Right atrium auricular region (tissue), 2 donors: ENCODE measurements at regions not wholly inside any gene's neighbourhood (a gene's known extent, or its start where the extent isn't known, plus 50 kb on each side); places are given as distances from the start of the nearest gene placed in this dataset.
A peak's percentile ranks its signal among the peaks of the same experiment; 100 is the strongest.
"Not testable (repeated sequence)": the region's sequence is repeated elsewhere in the genome, so short reads cannot be mapped to it uniquely, and the experiment has no call there.

Source experiments
- DNase-seq: peaks from one replicate; pipeline ENCODE4 v3.0.0-alpha.2; 2019; ENCODE audit warnings: low spot score
- H3K27ac ChIP-seq, 2 donors: fragments of 200-600 bp; sonication (generic); 1 replicate in 1 of 2; 2 replicates in 1 of 2; pipeline ENCODE4 v1.5.1; 2016 to 2019
- H3K27me3 ChIP-seq, 2 donors: fragments of 200-600 bp; sonication (generic); one replicate each; pipeline versions ENCODE4 v1.5.1 to v1.6.0; 2017 to 2019
- H3K36me3 ChIP-seq: fragments of 200-600 bp; sonication (generic); one replicate; pipeline ENCODE4 v1.5.1; 2016
- H3K4me1 ChIP-seq, 2 donors: fragments of 200-600 bp; sonication (generic); one replicate each; pipeline versions ENCODE4 v1.5.1 to v1.6.0; 2017 to 2019
- H3K4me3 ChIP-seq, 2 donors: fragments of 200-600 bp; sonication (generic); 1 replicate in 1 of 2; 2 replicates in 1 of 2; pipeline ENCODE4 v1.5.1; 2017 to 2019; ENCODE audit warnings: mild to moderate bottlenecking in 1 of 2, moderate library complexity in 1 of 2
- H3K9me3 ChIP-seq, 2 donors: fragments of 200-600 bp; sonication (generic); one replicate each; pipeline ENCODE4 v1.5.1; 2019
- TF ChIP-seq, protein P1 (sequence below), 2 donors: fragments of 200-600 bp; sonication (generic); IDR thresholded peaks; one replicate each; pipeline ENCODE4 v1.5.1; 2019; ENCODE audit warnings: antibody characterized with exemption in 2 of 2

DNA sequence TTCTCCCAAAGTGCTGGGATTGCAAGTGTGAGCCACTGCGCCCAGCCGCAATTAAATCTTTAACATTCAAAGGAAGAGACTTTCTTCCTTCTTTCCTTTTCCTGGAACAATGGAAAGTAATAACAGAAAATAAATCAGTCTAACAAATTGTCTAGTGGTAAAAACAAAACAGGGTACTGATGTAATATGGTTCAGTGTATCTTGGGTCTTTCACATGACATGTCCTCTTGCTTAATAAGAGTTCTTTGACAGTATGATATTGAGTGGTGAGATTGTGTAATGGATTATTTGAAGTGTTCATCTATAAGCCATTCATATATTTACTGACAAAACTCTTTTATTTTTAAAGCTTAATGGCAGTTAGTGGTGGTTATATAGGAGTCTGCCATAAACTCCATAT is 256.6 kb downstream of the SPRY1 start:
- H3K27ac ChIP-seq: peak overlapping the region in 1 of 2 donors; percentile 63
- peaks cover 0 to 17% of the 10 kb centered on the region in 2 donors for H3K4me1 ChIP-seq
- TF ChIP-seq, protein P1, sequence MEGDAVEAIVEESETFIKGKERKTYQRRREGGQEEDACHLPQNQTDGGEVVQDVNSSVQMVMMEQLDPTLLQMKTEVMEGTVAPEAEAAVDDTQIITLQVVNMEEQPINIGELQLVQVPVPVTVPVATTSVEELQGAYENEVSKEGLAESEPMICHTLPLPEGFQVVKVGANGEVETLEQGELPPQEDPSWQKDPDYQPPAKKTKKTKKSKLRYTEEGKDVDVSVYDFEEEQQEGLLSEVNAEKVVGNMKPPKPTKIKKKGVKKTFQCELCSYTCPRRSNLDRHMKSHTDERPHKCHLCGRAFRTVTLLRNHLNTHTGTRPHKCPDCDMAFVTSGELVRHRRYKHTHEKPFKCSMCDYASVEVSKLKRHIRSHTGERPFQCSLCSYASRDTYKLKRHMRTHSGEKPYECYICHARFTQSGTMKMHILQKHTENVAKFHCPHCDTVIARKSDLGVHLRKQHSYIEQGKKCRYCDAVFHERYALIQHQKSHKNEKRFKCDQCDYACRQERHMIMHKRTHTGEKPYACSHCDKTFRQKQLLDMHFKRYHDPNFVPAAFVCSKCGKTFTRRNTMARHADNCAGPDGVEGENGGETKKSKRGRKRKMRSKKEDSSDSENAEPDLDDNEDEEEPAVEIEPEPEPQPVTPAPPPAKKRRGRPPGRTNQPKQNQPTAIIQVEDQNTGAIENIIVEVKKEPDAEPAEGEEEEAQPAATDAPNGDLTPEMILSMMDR (IDR thresholded peaks at IDR 0.05): no peak
- no peaks in the 10 kb centered on the region for H3K36me3 ChIP-seq
- H3K9me3 ChIP-seq: no peaks in the 10 kb centered on the region
- no peak for DNase-seq
- no peak overlapping the region for H3K4me3 ChIP-seq
- no peaks in the 10 kb centered on the region for H3K27me3 ChIP-seq

DNA sequence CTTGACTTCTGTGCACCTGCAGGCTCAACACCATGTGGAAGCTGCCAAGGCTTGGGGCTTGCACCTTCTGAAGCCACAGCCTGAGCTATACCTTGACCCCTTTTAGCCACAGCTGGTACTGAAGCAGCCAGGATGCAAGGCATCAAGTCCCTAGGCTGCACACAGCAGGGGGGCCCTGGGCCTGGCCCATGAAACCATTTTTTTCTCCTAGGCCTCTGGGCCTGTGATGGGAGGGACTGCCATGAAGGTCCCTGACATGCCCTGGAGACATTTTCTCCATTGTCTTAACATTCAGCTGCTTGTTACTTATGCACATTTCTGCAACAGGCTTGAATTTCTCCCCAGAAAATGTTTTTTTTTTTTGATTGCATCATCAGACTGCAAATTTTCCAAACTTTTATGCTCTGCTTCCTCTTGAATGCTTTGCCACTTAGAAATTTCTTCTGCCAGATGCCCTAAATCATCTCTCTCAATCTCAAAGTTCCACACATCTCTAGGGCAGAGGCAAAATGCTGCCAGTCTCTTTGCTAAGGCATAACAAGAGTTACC is 260.2 kb downstream of the SPRY1 start:
- not testable (repeated sequence) for H3K27me3 ChIP-seq, H3K4me3 ChIP-seq, H3K36me3 ChIP-seq, H3K4me1 ChIP-seq, H3K27ac ChIP-seq, DNase-seq, H3K9me3 ChIP-seq

DNA sequence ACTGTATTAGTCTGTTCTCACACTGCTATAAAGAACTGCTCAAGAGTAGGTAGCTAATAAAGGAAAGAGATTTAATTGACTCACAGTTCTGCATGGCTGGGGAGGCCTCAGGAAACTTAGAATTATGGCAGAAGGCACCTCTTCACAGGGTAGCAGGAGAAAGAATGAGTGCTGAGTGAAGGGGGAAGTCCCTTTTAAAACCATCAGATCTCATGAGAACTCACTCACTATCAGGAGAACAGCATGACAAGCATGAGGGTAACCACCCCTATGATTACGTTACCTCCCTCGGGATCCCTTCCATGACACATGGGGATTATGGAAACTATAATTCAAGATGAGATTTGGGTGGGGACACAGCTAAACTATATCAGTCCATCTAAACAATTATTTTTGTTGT is 261.0 kb downstream of the SPRY1 start:
- H3K27me3 ChIP-seq, DNase-seq, H3K36me3 ChIP-seq, H3K4me3 ChIP-seq, H3K27ac ChIP-seq, H3K4me1 ChIP-seq, H3K9me3 ChIP-seq: not testable (repeated sequence)

DNA sequence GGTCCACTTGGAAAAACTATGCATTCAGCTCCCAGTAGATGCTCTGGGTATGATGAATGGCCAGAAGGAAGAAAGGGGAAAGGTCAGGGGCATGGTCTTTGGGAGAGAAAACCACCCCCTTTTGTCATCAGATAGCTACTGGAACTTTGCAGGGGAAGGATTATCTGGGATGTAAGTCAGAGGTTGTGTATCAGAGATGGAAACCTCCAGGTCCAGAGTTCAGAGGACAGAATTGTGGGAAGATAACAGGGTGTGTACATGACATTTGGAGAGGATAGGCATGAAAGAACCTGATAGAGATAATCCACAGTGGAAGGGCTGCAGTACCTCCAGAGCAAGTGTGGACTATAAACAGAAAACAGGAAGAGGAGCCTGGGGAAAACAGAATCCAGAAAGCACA is 262.7 kb downstream of the SPRY1 start:
- Histone ChIP-seq H3K36me3 (no peaks in the 10 kb centered on the region), H3K27me3 (no peaks in the 10 kb centered on the region), H3K4me3 (no peak overlapping the region), H3K27ac (no peak overlapping the region), H3K4me1 (no peaks in the 10 kb centered on the region), H3K9me3 (no peaks in the 10 kb centered on the region)
- TF ChIP-seq, protein P1 (IDR thresholded peaks at IDR 0.05): no peak
- no peak for DNase-seq

DNA sequence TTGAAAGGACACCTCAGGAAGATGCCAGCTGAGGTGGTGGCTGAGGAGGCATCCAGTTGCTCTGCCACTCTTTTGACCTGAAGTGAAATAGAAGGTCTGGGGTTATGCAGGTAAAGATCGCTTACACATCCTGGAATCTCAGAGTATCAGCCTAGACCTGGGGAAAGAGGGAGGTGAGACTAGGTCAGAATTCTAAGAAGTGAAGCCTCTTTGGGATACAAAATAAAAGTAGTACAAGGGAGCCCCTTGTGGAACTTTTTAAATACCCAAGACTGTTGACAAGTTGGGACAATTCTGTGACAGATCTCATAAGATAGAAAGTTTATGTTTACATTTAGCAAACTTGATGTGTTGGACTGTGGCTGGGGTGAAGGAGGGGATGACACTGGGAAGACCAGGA is 263.1 kb downstream of the SPRY1 start:
- Histone ChIP-seq H3K9me3 (no peaks in the 10 kb centered on the region), H3K27ac (no peak overlapping the region), H3K27me3 (no peaks in the 10 kb centered on the region), H3K4me3 (no peak overlapping the region), H3K4me1 (no peaks in the 10 kb centered on the region), H3K36me3 (no peaks in the 10 kb centered on the region)
- DNase-seq: no peak
- TF ChIP-seq, protein P1 (IDR thresholded peaks at IDR 0.05): peak in 1 of 2 donors; percentile 43

DNA sequence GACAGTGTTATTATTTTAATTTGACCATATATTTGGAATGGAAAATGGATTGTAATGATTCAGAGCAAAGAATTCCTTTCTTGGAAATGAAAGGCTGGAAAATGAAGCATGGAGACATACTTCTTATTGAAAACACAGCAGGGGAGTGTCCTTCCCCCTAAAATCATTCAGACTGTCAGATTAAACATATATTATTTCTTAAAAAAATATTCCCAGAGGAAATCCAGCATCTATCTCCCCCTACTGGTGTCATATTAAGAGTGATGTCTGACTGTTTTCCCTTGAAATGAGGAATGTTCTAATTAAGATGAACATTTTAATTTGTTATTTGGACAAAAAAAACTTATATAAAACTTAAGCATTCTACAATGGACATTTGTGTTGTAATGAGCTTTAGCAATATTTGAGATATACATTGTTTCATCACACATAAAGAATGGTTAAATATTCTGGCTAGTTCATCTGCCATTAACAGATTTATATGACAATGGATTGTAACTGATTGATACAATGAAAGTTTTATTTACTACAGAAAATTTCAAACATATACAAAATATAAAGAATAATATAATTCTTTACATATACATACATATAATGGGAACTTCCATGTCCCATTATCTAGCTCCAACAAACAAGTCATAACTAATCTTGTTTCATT is 264.6 kb downstream of the SPRY1 start:
- Histone ChIP-seq H3K4me3 (no peak overlapping the region), H3K4me1 (no peaks in the 10 kb centered on the region), H3K27ac (no peak overlapping the region), H3K9me3 (no peaks in the 10 kb centered on the region), H3K36me3 (no peaks in the 10 kb centered on the region), H3K27me3 (no peaks in the 10 kb centered on the region)
- TF ChIP-seq, protein P1 (IDR thresholded peaks at IDR 0.05): peak; percentile 39 to 60
- no peak for DNase-seq

DNA sequence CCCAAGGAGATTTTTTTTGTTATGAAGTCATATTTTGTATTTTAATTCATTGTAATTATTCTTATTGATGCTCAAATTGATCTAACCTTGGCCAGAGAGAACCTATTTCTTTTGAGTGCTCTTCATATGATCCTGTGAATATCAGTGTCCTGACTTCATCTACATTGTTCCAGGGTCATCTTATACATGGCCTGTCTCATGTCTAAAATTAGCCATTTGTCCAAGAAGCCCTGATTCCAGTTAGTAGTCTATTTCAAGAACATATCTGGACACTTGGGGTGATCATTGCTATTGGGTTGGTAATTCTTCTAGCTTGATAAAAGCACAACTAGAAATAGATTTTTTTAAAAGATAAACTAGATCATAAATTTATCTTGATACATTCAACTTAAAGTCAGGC is 266.2 kb downstream of the SPRY1 start:
- no peaks in the 10 kb centered on the region for H3K27me3 ChIP-seq
- no peak overlapping the region for H3K4me3 ChIP-seq
- H3K4me1 ChIP-seq: no peaks in the 10 kb centered on the region
- H3K27ac ChIP-seq: no peak overlapping the region
- no peaks in the 10 kb centered on the region for H3K36me3 ChIP-seq
- TF ChIP-seq, protein P1 (IDR thresholded peaks at IDR 0.05): no peak
- no peak for DNase-seq
- no peaks in the 10 kb centered on the region for H3K9me3 ChIP-seq
